OCI-M2 (cell line): ENCODE measurements at regions not wholly inside any gene's neighbourhood (a gene's known extent, or its start where the extent isn't known, plus 50 kb on each side); places are given as distances from the start of the nearest gene placed in this dataset.
"Not testable (repeated sequence)": the region's sequence is repeated elsewhere in the genome, so short reads cannot be mapped to it uniquely, and the experiment has no call there.

Experiments
- DNase-seq: peaks from one replicate; lab custom pipeline; 2025; ENCODE audit not compliant: unreplicated experiment; lab: John Stamatoyannopoulos, UW

DNA sequence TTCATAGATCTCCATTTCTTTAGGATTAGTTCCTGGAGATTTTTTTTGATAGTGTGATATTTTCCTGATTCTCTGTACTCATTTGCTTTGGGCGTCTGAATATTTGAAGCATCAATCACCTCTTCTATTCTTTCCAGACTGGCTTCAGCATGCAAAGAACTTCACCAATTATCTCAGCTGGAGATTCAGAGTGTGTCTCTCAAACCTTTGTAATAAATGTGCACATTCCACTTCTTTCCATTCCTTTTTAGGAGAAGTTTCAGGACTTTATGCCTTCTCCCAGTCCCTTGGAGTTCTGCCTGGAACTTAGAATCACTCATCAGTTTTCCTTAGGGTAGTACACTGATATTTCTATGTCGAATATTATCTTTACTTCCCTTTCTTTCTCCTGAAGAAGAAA is 334.8 kb downstream of the TEX13C start:
- no peak for DNase-seq

DNA sequence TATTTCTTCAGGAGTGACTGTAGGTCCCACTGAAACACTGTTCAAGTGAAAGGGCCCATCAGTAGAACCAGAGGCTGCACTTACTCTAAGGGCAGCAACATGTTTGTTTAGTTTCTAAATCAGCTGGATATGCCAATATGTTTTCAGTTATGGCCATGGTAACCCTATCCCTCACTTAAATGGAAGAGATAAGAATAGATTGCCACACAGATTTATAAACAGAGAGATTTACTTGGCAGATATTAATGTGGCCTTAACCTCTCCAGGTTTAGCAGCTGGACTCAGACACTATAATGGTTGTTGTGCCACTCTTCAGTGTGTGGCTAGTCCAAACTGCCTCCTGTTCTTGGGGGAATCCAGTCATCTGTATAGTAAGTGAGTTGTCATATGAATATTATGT is 354.1 kb downstream of the TEX13C start:
- DNase-seq: no peak

GRCh38 chrX:125678258-125678657 is 358.6 kb downstream of the TEX13C start:
- no peak for DNase-seq

- no peak for DNase-seq
These were observed 360.7 kb downstream of the TEX13C start for GRCh38 chrX:125680366-125680765.

DNA sequence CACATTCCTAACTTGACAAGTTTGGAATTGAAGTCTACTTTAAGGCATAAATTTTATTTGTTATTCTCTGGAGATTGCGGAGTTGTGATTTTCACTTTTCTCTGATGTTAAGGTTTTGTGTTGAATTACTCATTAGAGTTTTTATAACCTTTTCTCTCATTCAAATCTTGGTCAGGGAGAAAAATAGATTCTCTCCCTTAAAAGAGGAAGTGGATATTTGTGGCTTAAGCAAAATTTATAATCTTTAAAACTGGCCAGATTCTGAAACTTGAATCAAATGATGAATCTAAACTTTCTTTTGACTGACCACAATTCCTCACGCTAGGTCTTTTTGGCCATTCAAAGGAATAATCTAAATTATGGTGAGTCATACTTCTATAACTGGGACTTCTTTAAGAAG is 361.4 kb downstream of the TEX13C start:
- DNase-seq: no peak

DNA sequence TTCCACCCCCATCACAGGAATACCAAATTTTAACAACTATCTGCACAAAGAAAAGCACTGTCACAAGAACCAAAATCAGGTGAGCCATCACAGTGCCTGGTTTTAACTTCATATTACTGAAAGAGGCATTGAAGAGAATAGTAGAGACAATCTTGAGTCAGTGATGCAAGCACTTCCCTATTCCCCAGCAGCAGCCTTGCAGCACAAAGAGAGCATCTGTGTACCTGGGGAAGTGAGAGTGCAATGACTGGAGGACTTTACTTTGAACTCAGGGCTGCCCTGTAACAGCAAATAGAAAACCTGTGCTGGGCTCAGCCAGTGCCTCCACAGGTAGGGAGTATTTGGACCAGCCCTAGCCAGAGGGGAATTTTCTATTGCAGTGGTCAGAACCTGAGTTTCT is 361.8 kb downstream of the TEX13C start:
- no peak for DNase-seq

DNA sequence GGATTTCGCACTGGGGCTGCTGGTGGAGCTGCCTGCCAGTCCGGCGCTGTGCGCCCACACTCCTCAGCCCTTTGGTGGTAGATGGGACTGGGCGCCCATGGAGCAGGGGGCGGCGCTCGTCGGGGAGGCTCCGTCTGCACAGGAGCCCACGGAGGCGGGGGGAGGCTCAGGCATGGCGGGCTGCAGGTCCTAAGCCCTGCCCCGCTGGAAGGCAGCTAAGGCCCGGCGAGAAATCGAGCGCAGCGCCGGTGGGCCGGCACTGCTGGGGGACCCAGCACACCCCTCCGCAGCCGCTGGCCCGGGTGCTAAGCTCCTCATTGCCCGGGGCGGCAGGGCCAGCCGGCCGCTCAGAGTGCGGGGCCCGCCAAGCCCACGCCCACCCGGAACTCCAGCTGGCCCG is 370.9 kb downstream of the TEX13C start:
- DNase-seq: not testable (repeated sequence)

DNA sequence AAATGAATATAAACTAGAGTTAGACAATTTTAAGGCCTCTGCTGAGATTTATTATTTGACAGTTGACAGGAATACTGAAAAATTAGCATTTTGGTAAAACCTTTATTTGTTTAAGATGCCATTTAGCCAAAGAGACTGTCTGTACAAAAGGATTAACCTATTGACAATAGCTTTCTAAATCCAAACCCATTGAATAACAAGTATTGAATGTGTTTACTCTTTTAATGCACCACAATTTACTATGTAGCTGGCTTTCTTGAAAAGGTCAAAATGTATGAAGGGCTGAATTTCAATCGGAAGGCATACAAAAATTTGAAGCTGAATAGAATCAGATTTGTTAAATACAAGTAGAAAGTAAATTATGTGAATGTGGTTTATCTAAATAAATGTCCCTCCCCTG is 374.5 kb downstream of the TEX13C start:
- DNase-seq: no peak

GRCh38 chrX:125709074-125709473 is 389.4 kb downstream of the TEX13C start:
- DNase-seq: no peak

DNA sequence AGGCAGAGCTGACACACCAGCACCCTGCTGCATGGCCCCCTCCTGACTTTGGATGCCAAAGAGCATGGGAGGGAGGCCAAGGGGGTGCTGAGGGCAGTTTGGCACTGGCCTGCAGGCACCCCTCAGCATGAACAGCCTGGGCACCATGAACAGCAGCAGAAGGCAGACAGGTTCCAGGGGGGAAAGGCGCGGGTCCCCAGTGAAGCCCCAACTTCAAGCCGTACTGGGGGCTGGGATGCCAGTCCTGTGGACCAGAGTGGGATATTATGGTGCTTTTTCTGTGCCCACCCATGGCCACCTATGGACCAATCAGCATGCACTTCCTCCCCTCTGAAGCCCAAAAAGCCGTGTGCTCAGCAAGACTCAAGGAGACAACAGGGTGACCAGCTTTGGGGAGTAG is 389.9 kb downstream of the TEX13C start:
- DNase-seq: no peak

DNA sequence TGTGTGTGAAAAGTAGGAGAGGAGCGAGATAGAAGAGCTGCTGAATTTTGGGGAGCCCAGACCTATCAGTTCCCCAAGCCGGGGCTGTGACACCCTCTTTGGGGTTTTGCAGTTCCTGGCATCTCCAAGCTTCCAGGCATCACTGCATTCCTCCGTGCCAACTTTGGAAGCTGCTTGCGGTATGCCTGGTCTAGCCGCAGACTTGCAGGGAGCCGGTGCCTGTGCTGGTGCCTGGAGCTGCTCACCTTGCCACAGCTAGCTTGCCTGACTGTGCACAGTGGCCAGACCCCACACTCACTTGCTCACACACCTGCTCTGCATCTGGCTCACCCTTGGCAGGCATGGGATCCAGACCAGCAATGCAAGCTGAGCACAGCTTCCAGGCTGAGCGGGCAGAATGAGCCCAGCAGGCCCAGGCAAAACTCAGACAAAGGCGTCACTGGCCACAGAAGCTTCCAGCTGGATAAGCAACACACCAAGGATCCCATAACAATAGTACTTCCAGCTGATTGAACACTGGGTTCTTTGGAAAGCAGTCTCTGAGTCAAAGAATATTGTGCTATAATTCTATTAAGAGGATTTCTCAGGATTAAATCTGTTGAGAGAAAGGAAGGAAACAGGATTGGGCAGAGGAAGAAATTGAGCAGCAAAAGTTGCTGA is 390.9 kb downstream of the TEX13C start:
- no peak for DNase-seq

DNA sequence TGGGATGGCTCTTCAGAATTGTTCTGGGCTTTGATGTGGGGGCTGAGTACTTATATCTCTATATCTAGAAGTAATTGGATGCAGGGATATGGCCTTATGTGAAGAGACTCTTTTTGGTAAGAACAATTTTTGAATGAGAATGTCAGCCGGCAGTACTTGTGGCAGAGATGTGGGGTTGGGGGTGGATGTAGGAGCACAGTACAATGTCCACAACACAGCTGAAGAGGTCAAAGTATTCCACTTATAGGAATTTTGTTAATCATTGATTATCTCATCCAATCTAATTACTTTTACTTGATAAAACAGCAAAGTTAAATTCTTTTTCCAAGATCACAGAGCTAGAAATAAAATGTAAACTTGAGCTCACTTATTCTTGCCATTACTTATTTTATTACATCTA is 391.4 kb downstream of the TEX13C start:
- no peak for DNase-seq

- no peak for DNase-seq
These were observed 394.0 kb downstream of the TEX13C start for GRCh38 chrX:125713633-125714032.

DNA sequence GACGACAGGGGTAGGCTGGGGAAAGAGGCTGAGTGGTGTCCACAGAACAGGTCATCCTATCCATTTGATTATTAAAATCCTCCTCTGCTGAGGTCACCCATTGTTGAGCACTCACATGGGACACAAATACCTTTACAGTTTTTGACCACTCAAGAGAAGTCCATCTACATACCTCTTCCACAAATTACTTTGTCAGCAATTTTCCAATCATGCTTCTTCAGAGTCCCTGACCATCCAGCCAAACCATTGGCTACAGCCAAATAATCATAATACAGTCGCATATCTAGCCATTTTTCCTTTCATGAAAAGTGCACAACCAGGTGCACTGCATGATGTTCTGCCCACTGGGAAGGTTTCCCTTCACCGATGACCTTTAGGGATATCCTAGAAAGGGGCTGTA is 407.4 kb downstream of the TEX13C start:
- no peak for DNase-seq

DNA sequence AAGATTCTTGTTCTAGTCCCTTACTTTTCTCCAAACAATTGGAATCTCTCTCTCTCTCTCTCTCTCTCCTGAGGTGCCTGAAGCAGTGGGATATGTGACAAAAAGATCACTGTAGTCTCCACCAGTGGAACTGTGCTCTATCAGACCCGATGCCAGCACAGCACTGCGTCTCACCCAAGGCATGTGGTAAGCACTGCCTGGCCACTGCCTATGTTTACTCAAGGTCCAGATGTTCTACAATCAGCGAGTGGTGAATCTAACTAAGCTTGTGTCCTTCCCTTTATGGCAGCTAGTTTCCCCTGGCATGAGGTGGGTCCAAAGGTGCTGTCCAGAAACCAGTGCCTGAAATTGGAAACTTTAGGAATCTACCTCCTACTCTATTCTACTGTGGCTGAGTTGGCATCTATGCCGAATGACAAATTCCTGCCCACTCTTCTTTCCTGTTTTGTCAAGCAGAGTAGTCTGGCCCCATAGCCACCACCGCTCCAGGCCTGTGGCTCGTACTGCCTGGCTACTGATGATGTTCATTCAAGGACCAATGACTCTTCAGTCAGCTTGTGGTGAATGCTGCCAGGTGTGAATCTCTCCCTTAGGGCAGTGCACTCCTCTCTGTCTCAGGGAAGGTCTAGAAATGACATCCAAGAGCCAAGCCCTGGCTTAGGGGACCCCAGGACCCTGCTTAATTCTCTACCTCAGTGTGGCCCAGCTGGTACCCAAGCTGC is 416.5 kb downstream of the TEX13C start:
- DNase-seq: no peak

DNA sequence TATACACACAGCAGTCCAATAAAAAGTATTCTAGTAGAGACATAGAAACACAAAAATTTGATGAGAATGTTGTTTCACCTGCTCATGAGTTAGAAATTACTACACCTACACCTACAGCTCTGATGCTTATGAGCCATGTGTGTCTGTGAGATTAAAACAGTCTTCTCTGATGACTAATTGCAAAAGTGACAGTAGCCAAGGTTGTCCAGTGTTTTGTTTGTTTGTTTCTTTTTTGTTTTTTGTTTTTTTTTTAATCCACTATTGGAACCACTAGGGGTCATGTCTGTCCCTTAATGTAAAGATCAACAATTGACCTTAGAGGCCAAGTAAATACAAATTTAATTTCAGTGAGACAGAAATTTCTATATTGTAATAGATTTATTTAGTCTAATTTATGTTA is 423.1 kb downstream of the TEX13C start:
- no peak for DNase-seq

DNA sequence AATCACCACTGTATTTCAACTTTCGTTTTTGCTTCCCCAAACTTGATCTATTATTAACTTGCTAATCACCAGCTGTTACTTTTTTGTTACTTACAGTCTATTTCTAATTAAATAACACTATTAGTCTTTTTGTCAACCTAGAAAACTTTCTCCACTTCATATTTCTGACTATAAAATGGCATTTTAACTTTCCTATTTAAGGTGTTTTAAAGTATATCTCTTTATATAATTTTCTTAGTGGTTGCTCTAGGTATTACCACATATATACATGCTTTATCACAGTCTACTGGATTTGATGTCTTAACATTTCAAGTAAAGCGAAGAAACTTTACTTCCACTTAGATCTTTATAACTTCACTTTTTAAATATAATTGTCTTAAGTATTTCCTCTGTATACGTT is 421.2 kb downstream of the DCAF12L2 start:
- no peak for DNase-seq

DNA sequence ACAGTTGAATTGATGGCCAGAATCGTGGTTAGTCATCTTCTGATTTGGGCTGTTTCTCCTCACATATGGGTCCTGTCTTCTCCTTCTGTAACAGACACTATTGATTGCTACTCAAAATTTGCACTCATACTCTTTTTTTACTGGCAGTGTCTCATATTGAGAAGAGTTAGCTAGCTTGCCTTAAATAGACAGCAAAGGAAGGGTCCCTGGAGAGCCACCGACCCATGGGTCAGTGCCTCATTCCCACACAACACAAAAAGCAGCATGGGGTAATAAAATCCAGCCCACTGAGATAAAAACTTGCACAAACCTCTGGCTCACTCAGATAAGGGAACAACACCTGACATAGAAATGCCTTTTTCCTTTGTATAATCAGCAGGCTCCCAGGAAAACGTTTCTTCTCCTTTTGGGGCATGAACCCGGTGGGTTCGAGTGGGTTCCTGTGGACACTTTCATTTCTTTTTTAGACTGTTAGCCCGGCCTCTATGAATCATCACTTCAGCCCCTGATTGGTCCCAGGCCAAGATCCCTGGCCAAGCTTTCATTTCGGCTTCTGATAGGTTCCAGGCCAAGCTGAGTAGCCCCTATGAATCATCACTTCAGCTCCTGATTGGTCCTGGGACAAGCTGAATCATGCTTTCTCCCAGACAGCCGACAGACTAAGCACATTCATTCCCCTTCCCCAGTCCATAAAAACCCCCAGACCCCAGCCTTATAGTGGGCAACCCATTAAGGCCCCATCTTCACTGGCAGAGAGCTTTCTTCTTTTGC is 408.1 kb downstream of the DCAF12L2 start:
- DNase-seq: peak; percentile 31

DNA sequence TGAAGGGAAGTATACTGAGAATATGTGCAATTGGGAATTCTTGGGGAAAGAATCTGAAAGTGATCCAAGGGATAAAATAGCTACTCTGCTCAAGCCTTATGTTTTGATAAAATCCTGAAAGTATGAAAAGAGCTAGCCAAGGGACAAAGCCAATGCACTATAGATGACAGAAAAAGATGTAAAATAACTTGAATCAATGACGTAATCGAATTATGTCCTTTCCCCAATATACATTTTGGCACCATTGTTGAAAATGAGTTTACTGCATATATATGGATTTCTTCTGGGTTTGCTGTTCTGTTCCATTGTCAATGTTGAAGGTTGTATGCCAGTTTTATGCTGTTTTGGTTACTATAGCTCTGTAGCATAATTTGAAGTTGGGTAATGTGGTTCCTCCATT is 407.3 kb downstream of the DCAF12L2 start:
- DNase-seq: no peak

GRCh38 chrX:125762954-125763353 is 403.1 kb downstream of the DCAF12L2 start:
- DNase-seq: no peak

- DNase-seq: no peak
These were observed 400.7 kb downstream of the DCAF12L2 start for GRCh38 chrX:125765347-125765746.

- no peak for DNase-seq
These were observed 396.5 kb downstream of the DCAF12L2 start for GRCh38 chrX:125769628-125770027.
